Body of pancreas (tissue), 4 donors: ENCODE measurements at regions not wholly inside any gene's neighbourhood (a gene's known extent, or its start where the extent isn't known, plus 50 kb on each side); places are given as distances from the start of the nearest gene placed in this dataset.

ENCODE experiments used
- POLR2A ChIP-seq, 3 donors: fragments of 450-650 bp; IDR thresholded peaks; one replicate each; pipeline ENCODE4 v1.6.1; 2016; ENCODE audit warnings: antibody characterized with exemption in 3 of 3, mild to moderate bottlenecking in 2 of 3
- TF ChIP-seq, protein P1 (sequence below), 7 experiments: fragments of 450-650 bp in 4 of 7; fragments of 200-600 bp in 3 of 7; sonication (generic) in 3 of 7; IDR thresholded peaks; one replicate each; pipeline ENCODE4 v1.5.1; 2016 to 2019; ENCODE audit warnings: antibody characterized with exemption in 7 of 7

DNA sequence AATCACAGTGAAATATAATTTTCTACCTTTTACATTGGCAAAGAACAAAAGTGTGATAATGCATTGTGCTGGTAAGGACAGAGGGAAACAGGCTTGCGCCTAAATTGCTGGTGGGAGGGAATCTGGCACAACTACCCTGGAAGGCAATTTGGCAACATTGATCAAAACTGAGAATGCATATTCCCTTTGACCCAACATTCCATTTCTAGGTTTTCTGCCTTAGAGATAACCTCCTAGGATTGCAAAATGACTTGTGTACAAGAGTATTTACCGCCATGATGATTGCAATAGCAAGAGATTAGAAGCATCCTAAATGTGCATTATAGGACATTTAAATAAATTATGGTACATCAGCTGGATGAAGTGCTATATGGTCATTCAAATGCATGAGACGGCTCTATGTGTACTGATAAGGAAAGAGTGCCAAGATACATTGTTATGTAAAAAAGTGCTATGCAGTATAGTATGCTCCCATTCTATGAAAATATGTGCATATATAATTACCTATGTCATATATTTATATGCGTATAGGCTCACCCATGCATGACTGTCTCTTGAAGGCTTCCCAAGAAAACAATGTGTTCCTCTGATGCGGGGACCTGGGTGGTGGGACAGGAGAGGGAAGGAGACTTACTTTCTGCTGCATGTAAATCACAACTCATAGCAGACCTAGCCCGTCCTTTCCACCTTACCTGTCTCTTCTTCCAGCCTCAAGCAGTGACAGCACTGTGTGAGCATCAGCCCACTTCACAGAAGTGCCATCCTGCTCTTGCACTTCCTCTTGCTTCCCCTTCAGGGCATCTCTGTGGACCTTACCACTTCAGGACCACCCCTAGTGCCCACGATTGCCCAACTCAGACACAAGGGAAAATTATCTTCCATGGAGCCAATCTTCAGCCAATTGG is 249.9 kb upstream of the TLE3 start:
- no peak for TF ChIP-seq POLR2A (IDR thresholded peaks at IDR 0.05)
- TF ChIP-seq, protein P1, sequence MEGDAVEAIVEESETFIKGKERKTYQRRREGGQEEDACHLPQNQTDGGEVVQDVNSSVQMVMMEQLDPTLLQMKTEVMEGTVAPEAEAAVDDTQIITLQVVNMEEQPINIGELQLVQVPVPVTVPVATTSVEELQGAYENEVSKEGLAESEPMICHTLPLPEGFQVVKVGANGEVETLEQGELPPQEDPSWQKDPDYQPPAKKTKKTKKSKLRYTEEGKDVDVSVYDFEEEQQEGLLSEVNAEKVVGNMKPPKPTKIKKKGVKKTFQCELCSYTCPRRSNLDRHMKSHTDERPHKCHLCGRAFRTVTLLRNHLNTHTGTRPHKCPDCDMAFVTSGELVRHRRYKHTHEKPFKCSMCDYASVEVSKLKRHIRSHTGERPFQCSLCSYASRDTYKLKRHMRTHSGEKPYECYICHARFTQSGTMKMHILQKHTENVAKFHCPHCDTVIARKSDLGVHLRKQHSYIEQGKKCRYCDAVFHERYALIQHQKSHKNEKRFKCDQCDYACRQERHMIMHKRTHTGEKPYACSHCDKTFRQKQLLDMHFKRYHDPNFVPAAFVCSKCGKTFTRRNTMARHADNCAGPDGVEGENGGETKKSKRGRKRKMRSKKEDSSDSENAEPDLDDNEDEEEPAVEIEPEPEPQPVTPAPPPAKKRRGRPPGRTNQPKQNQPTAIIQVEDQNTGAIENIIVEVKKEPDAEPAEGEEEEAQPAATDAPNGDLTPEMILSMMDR (IDR thresholded peaks at IDR 0.05): no peak
